ENCODE measurements at regions not wholly inside any gene's neighbourhood (a gene's known extent, or its start where the extent isn't known, plus 50 kb on each side); places are given as distances from the start of the nearest gene placed in this dataset.

- TF ChIP-seq MAX (IDR thresholded peaks at IDR 0.05; ENCODE audit: low read depth) = no peak
- TF ChIP-seq EP300 (IDR thresholded peaks at IDR 0.05; ENCODE audit: borderline replicate concordance in 1 of 2, low read depth in 1 of 2, low read length in 1 of 2) = no peak
- no peak for TF ChIP-seq TEAD4 (IDR thresholded peaks at IDR 0.05; ENCODE audit: borderline replicate concordance, insufficient read depth)
Observed at GRCh38 chr16:73794994-73795393, 501.6 kb upstream of the PSMD7 start.

Measured in SK-N-SH (cell line).